Left hindlimb (tissue), 1 donor: ENCODE measurements at regions not wholly inside any gene's neighbourhood (a gene's known extent, or its start where the extent isn't known, plus 50 kb on each side); places are given as distances from the start of the nearest gene placed in this dataset.
A peak's percentile ranks its signal among the peaks of the same experiment; 100 is the strongest.

ENCODE experiments used
- DNase-seq: peaks from one replicate; pipeline ENCODE4 v3.0.0-alpha.2; 2018

DNA sequence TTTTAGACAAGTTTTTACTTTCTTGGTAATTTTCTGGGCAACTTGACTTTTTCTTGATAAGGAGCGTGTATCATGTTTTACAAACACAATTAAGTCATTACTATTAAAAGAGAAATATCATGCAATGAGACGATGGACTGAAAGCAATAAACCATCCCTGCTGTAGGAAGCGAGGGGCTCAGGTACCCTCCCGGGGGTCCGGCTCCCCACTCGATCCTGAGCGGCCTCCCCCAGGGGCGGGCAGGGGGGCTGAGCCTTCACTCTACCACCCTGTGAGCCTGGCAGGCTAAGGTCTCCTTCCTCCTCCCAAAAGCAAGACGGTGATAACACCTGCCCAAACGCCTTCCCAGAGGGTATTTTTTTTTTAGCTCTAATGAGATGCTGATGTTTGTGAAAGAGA is 51.8 kb upstream of the ADGRA1 start:
- DNase-seq = no peak

DNA sequence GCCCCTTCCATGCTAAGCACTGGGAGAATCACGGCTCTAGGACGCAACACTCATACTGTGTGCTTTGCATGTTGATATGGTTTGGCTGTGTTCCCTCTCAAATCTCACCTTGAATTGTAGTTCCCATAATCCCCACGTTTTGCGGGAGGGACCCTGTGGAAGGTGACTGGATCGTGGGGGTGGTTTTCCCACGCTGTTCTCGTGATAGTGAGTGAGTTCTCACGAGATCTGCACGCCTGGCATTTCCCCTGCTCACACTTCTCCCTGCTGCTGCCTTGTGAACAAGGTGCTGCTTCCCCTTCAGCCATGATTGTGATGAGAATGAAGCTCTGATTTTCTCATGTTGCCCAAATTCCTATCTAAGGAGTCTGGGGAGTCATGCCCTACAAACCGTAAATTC is 53.0 kb upstream of the ADGRA1 start:
- no peak for DNase-seq

DNA sequence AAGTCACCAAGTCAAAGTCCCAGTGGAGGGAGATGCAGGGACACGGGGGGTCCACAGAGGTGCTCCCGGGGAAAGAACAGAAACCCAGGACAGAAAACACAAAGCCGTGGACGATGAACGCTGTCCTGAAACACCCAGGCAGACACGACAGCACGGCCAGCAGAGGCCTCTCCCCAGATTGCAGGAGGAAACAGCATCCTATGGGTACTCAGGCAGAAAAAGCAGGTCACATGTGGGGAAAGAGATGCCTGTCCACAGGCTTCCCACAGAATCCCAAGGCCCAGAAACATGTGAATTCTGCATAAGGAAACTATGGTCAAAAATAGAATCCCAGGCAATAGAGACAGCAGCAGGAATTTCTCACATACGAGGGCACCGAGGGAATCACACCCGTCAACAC is 53.6 kb upstream of the ADGRA1 start:
- DNase-seq = no peak

DNA sequence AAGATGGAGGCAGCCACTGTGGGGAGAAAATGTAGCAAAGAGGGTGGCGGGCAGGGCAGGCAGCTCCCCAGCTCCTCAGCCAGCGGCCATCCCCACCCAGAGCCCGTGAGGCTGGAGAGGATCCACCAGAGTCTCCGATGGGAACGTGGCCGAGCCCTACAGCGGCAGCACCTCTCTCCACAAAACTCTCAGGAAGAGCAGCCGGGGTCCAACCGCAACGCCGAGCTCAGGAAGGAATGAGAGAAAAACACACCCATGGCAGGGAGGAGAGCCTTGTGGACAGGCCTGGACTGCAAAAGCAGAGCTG is 54.0 kb upstream of the ADGRA1 start:
- DNase-seq = no peak

DNA sequence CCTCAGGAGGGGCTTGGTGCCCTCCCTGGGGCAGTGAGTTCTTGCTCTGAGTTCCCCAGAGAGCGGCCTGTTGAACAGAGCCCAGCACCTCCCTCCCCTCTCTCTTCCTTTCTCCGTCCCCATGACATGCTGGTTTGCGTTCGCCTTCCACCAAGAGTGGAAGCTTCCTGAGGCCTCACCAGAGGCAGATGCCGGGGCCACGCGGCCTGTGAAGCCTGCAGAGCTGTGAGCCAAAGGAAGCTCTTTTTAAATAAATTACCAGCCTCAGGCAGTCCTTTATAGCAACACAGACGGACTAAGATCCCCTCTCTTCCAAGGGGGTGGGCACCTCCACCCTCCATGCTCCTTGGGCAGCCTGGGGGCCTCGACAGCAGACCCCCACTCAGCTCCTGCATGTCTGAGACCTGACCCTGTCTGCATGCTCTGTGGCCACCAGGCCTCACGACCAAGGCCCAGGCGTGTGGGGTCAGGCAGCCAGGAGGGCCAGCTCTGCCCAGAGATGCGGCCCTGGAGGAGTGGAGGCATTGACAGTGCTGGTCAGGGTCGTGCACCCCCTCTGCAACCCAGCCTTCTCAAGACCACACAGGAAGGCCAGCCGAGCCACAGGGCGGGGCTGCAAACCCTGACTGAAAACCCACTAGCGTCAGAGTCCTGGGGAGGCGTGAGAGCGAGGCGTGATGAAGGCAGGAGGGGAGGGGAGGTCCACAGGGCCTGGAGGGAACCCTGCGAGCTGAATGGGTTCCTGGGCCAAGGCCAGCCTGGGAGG is 54.6 kb upstream of the ADGRA1 start:
- no peak for DNase-seq

DNA sequence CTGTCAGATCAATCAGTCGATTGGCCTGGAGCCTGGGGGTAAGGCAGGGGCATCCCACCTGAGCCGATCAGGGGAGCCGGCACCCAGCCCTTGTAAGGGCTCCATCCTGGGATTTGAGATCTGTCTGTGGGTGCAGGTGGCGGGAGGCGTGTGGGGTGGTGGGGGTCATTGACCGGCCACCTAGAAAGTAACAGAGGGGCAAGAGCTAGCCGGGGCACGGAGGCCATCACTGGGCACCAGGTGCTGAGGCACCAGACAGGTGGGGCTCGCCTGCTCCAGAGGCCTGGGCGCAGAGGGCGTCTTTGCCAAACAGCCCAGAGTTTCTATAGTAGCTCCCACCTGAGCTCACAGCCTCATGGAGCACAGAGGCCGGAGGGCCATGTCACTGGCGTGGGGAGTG is 55.5 kb upstream of the ADGRA1 start:
- DNase-seq = no peak

DNA sequence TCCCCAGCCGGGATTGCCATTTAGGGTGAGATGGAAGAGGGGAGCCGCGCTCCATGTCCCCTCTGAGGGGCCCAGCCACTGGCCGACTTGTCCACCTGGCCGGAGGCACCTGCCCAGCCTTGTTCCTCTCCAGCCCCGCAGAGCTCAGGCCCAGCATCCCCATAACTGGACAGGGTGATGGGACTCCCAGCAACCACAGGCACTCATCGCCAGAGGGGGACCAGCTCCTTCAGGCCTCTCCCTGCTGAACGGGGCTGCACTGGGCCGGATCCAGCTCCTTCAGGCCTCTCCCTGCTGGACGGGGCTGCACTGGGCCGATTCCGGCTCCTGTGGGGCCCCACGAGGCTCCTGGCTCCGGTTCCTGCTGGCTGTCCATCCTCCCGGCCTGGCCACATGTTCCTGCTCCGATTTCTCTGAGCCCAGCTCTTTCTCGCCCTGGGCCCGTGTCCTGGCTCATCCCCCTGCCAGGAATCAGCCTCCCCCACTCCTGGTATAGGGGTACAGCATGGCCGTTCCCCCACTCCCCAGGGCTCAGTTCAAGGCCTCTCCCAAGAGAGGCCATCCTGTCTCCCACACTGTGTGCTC is 56.1 kb upstream of the ADGRA1 start:
- no peak for DNase-seq

DNA sequence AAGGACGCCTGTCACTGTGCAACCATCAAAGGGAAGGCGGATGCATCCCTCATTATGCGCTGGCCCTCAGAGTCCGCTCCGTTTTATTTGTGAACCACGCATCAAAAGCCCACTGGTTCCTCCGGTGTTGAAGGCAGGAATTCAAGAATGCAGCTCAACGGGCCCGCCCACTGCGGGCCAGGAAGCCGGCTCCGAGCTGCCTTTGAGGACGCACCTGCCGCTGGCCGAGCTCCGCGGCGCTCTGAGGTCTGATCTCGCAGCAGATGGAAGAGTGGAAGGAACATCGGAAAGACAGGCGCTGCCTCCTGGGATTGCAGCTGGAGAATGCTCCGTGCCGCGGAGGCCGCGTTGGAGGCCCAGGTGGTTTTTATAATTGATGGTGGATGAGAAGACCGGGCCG is 56.9 kb upstream of the ADGRA1 start:
- DNase-seq = no peak

DNA sequence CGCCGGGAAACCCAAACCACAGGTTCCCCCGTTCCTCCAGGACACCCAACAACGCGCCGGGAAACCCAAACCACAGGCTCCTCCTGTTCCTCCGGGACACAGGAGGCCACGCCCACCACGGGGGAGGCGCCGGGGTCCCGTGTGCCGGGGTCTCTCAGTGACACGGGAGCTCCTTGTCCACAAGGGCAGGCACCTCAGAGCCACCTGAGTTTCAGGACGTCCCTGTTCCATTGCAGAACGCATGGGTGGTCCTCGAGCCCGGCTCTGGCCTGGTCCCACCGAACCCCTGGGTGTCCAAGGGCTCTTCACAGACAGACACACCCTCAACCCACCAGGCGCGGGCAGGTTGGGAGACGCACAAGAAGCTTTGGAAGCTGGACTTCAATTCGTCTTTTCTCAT is 57.6 kb upstream of the ADGRA1 start:
- no peak for DNase-seq

DNA sequence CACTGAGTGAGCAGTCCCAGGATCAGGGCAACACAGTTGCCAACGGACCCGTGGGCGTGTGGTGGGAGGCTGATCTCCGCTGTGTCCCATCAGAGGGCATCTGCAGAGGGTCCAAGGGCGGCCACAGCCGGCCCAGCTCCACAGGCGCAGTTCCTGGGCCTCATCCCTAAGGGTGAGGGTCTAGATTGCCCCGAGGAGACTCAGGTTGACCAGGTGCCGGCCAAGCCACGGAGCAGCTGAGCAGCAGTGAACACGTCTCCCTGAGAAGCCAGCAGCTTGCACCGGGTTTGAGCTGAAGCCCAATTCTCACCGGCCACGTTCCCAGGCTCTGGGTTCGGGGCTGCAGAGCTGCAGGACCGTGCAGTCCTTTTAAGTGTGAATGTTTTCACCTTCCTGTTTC is 58.8 kb upstream of the ADGRA1 start:
- DNase-seq = no peak

DNA sequence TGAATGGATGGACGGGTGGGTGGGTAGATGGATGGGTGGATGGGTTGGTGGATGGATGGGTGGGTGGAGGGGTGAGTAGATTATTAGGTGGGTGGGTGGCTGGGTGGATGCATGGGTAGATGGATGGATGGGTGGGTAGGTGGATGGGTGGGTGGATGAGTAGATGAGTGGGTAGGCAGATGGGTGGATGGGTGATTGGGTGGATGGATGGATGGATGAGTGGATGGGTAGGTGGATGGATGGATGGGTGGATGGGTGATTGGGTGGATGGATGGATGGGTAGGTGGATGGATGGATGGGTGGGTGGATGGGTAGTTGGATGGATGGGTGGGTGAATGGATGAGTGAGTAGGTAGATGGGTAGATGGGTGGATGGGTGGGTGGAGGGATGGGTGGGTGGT is 59.6 kb upstream of the ADGRA1 start:
- no peak for DNase-seq

DNA sequence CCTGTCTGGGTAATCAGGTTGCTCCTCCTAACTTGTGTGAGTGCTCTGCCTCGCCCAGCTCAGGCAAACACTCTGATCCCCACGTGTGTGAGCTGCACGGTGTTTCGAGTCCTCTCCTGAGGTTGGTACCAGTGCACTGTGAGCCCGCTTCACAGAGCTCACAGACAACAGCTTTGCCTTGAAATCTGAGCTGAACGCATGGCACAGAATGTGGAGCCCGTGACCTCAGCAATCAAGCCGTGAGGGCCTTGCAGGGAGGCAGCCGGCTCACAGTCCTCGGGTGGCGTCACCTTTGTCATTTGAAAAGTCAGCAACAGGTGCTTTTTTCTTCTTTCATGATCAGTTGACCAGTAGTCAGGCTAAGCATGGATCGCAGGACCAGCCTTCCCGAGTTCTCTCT is 60.2 kb upstream of the ADGRA1 start:
- no peak for DNase-seq

DNA sequence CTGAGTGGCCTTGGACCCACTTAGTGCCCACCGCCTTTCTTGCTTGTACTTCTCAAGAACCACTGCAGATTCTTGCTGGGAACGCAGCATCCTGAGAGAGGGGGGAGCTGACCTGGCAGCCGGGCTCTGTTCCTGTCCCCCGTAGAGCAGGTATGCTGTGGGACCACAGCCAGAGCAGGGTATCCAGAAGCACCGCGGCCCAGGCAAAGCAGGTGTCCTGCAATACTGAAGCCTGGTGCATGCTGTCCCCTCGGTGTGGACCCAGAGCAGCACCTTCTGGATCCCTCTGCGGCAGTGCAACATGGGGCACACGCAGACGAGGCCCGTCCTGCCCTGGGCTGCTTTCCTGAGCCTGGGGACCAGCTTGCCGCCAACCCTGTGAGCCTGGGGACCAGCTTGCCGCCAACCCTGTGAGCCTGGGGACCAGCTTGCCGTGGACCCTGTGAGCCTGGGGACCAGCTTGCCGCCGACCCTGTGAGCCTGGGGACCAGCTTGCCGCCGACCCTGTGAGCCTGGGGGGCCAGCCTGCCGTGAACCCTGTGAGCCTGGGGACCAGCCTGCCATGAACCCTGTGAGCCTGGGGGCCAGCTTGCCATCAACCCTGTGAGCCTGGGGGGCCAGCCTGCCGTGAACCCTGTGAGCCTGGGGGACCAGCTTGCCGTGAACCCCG is 60.9 kb upstream of the ADGRA1 start:
- no peak for DNase-seq

DNA sequence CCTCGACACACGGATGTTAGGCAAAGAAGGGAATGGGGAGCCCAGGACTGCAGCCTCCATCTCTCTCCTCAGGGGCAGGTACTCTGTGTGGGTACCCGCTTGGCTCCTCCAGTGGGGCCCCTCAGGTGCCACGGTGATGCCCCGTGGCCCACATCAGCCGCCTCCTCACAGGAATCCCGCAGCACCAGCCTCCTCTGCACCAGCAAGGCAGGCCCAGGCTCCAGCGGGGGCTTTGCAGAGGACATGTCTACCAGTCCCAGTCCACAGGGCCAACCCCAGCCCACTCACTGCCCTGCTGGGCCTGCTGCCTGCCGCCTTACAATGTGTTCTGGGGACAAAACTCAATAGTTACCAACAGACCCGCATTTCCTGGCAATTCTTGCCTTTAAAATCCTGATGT is 61.6 kb upstream of the ADGRA1 start:
- no peak for DNase-seq

DNA sequence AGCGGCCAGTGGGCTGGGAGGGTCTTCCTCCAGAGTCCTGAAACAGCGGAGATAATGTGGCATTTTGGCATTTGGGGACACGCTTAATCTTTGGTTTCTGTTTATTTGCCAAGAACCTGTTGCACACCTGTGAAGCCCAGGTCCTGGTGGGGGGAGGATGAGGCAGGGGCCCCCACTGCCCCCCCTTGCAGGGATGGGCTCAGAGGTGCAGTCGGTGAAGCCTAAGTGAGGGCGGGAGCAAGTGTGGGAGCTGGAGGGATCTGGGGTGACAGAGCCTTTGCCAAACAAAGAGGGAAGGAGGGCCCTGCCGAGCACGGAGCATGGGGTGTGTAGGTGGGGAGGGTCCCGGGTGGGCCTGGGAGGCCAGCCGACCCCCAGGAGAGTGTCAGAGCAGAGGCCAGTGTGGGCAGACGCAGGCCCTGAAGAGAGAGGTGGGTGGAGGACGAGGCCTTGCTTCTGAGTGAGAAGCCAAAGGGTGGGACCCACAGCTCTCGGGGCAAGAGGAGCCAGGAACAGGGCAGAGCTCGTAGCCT is 62.1 kb upstream of the ADGRA1 start:
- no peak for DNase-seq

DNA sequence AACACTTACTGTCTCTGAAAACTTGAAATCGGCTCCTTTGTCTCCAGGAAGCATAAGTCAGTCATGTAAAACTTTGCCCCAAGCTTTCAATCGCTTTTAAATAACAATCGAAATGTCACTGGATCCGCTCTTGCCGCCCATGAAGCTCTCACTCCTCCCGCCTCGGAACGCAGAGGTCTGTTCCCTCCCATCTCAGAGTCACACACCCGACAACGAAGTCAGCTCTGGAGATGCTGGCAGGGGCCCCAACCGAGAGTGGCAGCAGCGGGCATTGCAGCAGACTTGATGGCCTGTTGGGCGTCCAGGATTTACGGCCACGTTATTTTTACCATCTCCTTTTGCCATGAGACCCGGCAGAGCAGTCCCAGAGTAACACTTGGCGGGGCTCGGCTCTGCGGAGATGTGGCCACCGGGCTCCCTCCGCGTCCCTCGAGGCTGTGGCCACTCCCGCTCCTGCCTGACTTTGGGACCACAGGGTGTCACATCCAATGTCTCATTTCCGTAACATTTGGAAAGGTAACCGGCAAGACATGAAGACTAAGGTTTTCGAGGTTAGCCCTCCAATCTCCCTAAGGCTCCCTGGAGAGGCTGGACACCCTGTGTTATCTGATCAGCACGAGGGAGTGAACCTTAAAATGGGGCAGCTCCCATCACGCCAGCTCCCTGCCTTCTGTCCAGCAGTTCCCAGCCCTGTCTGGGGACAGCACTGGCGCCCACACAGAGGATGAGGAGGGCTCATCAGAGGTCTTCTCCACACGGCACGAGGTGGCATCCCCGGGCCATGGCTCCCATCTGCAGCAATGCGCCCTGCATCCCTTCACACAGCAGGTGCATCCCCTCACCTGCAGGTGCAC is 62.8 kb upstream of the ADGRA1 start:
- DNase-seq = no peak

DNA sequence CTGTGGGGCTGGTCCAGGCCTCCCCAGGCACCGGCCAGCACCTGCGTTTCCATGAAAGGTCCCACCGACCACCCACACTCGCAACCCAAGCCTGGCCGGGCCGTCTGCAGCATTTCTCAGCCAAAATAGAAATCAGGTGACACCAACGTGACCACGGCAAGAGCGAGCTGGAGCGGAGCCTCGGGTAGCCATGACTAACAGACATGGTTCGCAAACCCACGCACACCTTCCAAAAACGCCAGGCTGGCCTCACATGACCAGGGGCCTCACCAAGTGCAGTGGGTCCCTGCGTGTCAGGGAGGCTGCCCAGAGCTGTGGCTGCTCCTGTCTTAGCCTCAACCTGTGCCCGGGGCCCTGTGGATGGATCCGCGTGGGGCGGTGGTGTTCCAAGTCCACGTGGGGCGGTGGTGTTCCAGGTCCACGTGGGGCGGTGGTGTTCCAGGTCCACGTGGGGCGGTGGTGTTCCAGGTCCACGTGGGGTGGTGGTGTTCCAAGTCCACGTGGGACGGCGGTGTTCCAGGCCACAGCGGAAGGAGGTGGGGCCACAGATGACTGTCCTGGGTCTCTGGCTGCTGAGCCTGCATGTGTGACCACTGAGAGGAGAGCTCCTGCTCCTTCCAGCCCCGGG is 64.4 kb upstream of the ADGRA1 start:
- DNase-seq = no peak

DNA sequence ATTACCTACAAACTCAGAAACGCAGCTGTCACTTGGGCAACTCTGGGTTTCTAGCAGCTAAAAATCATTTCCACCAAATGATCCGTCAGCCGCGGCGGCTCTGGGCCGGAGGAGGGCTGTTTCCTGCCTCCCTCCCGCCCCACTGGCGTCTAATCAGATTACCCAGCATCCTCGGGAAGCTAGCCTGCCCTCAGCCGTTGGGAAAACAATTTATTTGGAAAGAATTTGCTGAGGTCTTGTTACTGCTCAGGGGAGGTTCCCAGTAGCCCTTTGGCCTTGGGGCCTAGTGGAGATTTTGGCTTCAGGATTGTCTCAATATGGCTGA is 65.0 kb upstream of the ADGRA1 start:
- peak; percentile 75 for DNase-seq

DNA sequence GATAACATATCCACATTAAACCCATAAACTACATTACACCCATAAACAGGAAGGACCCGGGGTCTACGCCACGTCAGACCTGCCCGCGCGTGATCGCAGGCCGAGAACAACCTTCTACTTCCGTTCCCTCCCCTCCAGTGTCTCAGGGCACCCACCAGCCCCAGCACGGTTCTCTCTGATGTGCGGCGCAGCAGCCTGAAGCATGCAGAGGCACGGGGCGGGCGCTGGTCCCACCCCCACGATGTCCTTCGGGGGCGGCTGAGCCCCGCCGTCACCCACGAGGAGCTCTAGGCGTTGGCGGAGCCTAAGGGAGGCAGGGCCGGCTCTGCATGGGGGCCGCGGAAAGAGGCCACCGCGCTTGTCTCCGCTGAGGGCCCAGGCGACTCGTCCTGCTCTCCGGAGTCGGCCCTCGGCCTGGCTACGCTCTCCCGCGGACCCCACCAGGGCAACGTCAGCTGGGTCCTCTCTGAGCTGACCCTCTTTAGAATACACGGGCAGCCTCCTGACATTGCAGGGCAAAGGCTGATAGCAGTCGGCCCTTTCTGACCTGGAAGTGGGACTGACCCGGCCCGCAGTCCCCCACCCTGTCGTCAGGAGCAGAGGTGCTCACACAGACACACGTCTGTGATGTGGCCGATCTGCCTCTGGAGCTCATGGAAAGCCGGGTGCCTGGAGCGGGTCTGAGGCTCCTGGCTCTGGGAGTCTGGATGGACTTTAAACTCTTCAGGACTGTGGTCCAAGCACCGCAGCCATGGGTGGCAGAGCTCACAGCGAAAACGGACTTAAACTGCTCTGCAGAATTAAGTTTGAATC is 65.6 kb upstream of the ADGRA1 start:
- DNase-seq = no peak

DNA sequence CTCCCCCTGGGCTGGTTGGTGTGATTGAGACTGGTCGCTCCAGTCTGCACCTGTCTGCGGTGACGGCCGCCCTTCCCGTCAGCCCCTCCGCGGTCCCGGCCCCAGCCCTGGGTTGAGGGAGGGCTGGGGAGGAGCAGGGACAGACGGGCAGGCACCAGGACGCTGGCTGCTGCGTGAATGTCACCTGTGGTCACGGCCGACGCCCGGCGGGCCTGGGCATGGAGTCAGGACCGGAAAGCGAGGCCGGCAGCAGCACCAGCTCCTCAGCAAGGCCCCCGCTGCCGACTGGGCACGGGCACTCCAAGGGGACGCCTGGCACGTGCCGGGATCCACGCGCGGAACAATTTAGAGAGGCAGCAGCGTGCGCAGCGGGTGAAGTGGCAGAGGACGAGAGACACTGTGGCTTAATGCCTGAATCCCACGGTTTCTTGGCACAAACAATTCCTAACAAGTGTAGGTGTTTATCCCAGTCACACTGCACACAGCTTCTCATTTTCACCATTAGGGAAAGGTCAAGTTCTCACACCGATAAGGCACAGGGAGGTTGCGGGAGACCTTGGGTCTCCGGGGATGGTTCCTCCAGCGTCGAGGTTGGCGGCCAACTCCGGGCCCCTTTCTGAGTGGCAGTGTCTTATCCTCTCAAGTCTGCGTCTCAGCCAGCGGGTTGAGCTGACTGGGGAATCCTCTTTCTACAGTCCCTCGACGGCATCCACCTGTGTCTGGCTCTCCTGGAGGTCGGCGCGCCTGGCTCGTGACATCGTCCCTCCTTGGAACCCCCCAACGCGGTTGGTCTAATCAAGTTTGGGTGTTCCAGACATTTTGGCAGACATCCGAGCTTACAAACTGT is 66.4 kb upstream of the ADGRA1 start:
- DNase-seq = no peak

DNA sequence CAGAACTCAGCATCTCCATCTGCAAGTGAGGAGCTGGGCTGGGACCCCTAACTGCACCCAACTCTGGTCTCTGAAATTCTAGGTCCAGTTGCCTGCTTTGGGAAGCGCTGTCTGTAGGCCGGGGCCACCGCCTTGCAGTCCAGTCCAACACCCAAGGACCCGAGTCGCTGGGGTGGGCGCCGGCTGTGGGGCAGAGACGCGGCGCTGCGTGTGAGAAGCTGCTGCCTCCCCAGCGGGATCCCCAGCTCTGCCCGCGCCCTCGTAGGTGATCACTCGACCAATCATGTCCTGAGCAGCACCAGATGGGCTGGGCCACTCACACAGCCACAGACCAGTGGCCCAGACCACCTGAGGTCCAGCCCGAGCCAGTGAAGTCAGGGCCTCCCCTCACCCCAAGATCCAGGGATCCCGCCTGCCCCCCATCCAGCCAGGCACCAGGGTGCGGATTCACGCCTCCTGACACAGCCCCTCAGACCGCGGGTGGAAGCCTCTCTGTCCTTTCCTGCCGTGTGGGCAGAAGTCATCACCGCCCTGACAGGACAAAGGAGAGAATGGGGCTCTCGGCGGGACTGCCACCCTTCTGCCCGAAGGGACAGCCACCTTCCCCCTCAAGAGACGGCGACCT is 67.4 kb upstream of the ADGRA1 start:
- no peak for DNase-seq
